Neural cell (in vitro differentiated cells): ENCODE measurements at regions not wholly inside any gene's neighbourhood (a gene's known extent, or its start where the extent isn't known, plus 50 kb on each side); places are given as distances from the start of the nearest gene placed in this dataset.

Source experiments
- EP300 ChIP-seq: fragments of 450-650 bp; conservative IDR thresholded peaks from 2 replicates; pipeline ENCODE4 v1.6.1; 2014; ENCODE audit warnings: antibody characterized with exemption, mild to moderate bottlenecking, moderate library complexity; ENCODE audit not compliant: poor library complexity, severe bottlenecking
- EZH2 ChIP-seq: fragments of 200-600, 300-800 bp; shearing (Covaris generic), sonication (generic); IDR thresholded peaks from 2 replicates; pipeline ENCODE4 v1.6.1; 2014; ENCODE audit warnings: antibody characterized with exemption, low read length, borderline replicate concordance, mild to moderate bottlenecking; ENCODE audit not compliant: insufficient read depth, poor library complexity, severe bottlenecking
- TF ChIP-seq, protein P1 (sequence below): fragments of 450-650 bp; IDR thresholded peaks from 2 replicates; pipeline ENCODE4 v1.5.1; 2014; ENCODE audit warnings: antibody characterized with exemption, mild to moderate bottlenecking, moderate library complexity; ENCODE audit not compliant: poor library complexity, severe bottlenecking

DNA sequence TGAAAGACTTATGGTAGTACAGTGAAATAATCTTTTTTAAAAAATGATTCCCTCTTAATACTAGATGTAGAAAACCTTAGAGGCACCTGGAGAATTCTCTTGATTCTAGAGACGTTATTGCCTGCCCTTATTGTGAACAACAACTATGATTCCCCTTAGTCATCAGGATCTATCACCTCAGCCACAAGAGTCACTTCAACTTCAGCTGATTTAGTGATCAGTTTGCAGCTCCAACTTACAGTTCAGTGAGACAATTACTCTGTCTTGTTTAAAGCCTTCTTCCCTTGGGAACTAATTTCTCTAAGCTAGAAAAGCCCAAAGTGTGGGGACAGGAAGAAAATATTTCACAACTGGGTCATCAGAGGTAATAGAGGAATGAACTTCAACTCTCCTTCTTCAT lies 254.3 kb upstream of the SLITRK1 start:
- TF ChIP-seq, protein P1, sequence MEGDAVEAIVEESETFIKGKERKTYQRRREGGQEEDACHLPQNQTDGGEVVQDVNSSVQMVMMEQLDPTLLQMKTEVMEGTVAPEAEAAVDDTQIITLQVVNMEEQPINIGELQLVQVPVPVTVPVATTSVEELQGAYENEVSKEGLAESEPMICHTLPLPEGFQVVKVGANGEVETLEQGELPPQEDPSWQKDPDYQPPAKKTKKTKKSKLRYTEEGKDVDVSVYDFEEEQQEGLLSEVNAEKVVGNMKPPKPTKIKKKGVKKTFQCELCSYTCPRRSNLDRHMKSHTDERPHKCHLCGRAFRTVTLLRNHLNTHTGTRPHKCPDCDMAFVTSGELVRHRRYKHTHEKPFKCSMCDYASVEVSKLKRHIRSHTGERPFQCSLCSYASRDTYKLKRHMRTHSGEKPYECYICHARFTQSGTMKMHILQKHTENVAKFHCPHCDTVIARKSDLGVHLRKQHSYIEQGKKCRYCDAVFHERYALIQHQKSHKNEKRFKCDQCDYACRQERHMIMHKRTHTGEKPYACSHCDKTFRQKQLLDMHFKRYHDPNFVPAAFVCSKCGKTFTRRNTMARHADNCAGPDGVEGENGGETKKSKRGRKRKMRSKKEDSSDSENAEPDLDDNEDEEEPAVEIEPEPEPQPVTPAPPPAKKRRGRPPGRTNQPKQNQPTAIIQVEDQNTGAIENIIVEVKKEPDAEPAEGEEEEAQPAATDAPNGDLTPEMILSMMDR = no peak
- no peak for TF ChIP-seq EZH2
- no peak for TF ChIP-seq EP300
